ENCODE measurements at regions not wholly inside any gene's neighbourhood (a gene's known extent, or its start where the extent isn't known, plus 50 kb on each side); places are given as distances from the start of the nearest gene placed in this dataset.

DNA sequence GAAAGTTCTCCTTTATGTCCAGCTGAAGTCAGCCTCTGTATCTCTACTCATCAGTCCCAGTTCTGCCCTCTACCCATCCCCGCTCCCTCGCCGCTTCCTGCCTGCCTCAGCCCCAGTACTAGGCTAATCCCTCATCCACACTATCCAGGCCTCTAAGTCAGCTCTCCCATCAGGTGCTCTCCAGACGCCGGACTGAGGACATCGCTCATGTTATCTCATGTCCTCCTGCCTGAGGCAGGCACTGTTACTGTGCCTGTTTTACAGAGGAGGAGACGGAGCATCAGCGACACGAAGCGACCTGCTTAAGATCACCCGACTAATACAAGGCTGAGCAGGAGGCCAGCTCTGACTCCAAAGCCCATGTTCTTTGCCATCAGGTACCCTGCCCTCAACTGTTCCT is 57.3 kb upstream of the RUNX3 start:
- Histone ChIP-seq H3K36me3 (ENCODE audit: control insufficient read depth, insufficient read depth, low read length) (no peaks in the 10 kb centered on the region), H3K27me3 (ENCODE audit: control insufficient read depth, insufficient read depth, low read length, poor library complexity, severe bottlenecking) (no peaks in the 10 kb centered on the region), H3K9me3 (ENCODE audit: control insufficient read depth, low read length) (no peaks in the 10 kb centered on the region), H3K9ac (ENCODE audit: extremely low read depth, low read length, poor library complexity, severe bottlenecking) (no peak overlapping the region), H3K4me3 (ENCODE audit: low read length) (no peak overlapping the region), H3K27ac (ENCODE audit: low read depth, low read length) (no peak overlapping the region), H3K4me1 (ENCODE audit: control insufficient read depth, insufficient read depth, low read length) (peaks cover 7% of the 10 kb centered on the region)
- Mint-ChIP-seq H3K4me3 (no peak overlapping the region), H3K27ac (no peak overlapping the region), H3K9me3 (no peaks in the 10 kb centered on the region), H3K27me3 (ENCODE audit: insufficient read depth) (peaks cover 6% of the 10 kb centered on the region), H3K4me1 (peaks cover 8% of the 10 kb centered on the region), H3K36me3 (ENCODE audit: low read depth) (no peaks in the 10 kb centered on the region)
- TF ChIP-seq, protein P1, sequence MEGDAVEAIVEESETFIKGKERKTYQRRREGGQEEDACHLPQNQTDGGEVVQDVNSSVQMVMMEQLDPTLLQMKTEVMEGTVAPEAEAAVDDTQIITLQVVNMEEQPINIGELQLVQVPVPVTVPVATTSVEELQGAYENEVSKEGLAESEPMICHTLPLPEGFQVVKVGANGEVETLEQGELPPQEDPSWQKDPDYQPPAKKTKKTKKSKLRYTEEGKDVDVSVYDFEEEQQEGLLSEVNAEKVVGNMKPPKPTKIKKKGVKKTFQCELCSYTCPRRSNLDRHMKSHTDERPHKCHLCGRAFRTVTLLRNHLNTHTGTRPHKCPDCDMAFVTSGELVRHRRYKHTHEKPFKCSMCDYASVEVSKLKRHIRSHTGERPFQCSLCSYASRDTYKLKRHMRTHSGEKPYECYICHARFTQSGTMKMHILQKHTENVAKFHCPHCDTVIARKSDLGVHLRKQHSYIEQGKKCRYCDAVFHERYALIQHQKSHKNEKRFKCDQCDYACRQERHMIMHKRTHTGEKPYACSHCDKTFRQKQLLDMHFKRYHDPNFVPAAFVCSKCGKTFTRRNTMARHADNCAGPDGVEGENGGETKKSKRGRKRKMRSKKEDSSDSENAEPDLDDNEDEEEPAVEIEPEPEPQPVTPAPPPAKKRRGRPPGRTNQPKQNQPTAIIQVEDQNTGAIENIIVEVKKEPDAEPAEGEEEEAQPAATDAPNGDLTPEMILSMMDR (conservative IDR thresholded peaks at IDR 0.05): no peak
- 95 to 96% methylated on average over 8 to 11 of the region's 11 CpGs for WGBS, 2 experiments (ENCODE audit: insufficient coverage in 1 of 2, insufficient read length in 1 of 2)
- DNase-seq: no peak

DNA sequence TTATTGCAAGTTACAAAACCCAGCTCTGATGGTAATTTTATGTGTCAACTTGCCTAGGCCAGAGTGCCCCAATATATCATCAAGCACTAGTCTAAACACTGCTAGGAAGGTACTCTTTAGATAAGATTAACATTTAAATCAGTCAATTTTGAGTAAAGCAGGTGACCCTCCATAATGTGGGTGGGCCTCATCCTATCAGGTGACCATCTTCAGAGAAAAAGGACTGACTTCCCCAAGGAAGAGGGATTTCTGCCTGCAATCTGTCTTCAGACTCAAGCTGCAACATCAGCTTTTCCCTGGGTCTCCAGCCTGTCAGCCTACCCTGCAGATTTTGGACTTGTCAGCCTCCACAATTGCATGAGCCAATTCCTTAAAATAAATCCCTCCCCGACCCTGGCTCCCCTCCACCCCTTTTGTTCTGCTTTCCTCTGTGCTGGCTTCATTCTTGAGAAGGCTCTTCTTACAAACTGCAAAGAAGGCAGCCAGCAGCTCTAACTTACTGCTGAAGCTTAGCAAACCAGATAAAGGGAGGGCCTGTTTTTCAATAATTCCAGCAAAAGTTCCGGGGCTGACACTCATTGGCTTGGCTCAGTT is 56.4 kb upstream of the RUNX3 start:
- 71 to 84% methylated on average over 2 of the region's 2 CpGs for WGBS, 2 experiments (ENCODE audit: insufficient coverage in 1 of 2, insufficient read length in 1 of 2)
- H3K36me3 ChIP-seq (ENCODE audit: control insufficient read depth, insufficient read depth, low read length): no peaks in the 10 kb centered on the region
- H3K4me1 Mint-ChIP-seq: peaks cover 8% of the 10 kb centered on the region
- no peaks in the 10 kb centered on the region for H3K9me3 ChIP-seq (ENCODE audit: control insufficient read depth, low read length)
- no peak overlapping the region for H3K4me3 ChIP-seq (ENCODE audit: low read length)
- H3K36me3 Mint-ChIP-seq (ENCODE audit: low read depth): no peaks in the 10 kb centered on the region
- H3K27ac ChIP-seq (ENCODE audit: low read depth, low read length): no peak overlapping the region
- peaks cover 6% of the 10 kb centered on the region for H3K27me3 Mint-ChIP-seq (ENCODE audit: insufficient read depth)
- peaks cover 7% of the 10 kb centered on the region for H3K4me1 ChIP-seq (ENCODE audit: control insufficient read depth, insufficient read depth, low read length)
- no peak overlapping the region for H3K4me3 Mint-ChIP-seq
- H3K9ac ChIP-seq (ENCODE audit: extremely low read depth, low read length, poor library complexity, severe bottlenecking): no peak overlapping the region
- TF ChIP-seq, protein P1 (conservative IDR thresholded peaks at IDR 0.05): no peak
- no peak overlapping the region for H3K27ac Mint-ChIP-seq
- no peak for DNase-seq
- no peaks in the 10 kb centered on the region for H3K9me3 Mint-ChIP-seq
- H3K27me3 ChIP-seq (ENCODE audit: control insufficient read depth, insufficient read depth, low read length, poor library complexity, severe bottlenecking): no peaks in the 10 kb centered on the region

DNA sequence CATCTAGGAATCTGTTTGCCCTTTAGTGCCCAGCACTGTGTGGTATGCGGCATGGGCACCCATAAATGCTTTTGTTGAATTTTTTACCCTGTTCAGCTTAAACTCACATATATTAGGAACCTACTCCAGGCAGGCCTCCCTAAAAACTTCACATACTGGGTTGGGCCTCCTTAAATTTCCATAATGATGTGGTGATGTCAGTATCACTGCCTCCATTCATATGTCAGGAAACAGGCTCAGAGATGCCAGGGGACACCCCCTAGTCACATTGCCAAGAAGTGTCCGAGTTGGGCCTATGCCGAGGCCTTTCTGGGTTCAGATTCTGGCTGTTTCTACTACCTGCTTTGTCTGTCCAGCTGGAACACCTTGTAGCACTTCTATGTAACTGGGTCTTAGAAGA is 55.7 kb upstream of the RUNX3 start:
- Mint-ChIP-seq H3K4me1 (peaks cover 4% of the 10 kb centered on the region), H3K27me3 (ENCODE audit: insufficient read depth) (peaks cover 6% of the 10 kb centered on the region), H3K27ac (no peak overlapping the region), H3K36me3 (ENCODE audit: low read depth) (no peaks in the 10 kb centered on the region), H3K9me3 (no peaks in the 10 kb centered on the region), H3K4me3 (no peak overlapping the region)
- Histone ChIP-seq H3K27me3 (ENCODE audit: control insufficient read depth, insufficient read depth, low read length, poor library complexity, severe bottlenecking) (no peaks in the 10 kb centered on the region), H3K4me3 (ENCODE audit: low read length) (no peak overlapping the region), H3K9ac (ENCODE audit: extremely low read depth, low read length, poor library complexity, severe bottlenecking) (no peak overlapping the region), H3K9me3 (ENCODE audit: control insufficient read depth, low read length) (no peaks in the 10 kb centered on the region), H3K27ac (ENCODE audit: low read depth, low read length) (no peak overlapping the region), H3K4me1 (ENCODE audit: control insufficient read depth, insufficient read depth, low read length) (peaks cover 7% of the 10 kb centered on the region), H3K36me3 (ENCODE audit: control insufficient read depth, insufficient read depth, low read length) (no peaks in the 10 kb centered on the region)
- WGBS, 2 experiments (ENCODE audit: insufficient coverage in 1 of 2, insufficient read length in 1 of 2): 97% methylated on average over 3 of the region's 3 CpGs; no CpG with 5 or more reads in 1 of the 2 experiments
- DNase-seq: no peak
- TF ChIP-seq, protein P1 (conservative IDR thresholded peaks at IDR 0.05): no peak
